H1 (cell line): ENCODE measurements at regions not wholly inside any gene's neighbourhood (a gene's known extent, or its start where the extent isn't known, plus 50 kb on each side); places are given as distances from the start of the nearest gene placed in this dataset.

Source experiments
- CTCF ChIA-PET: fragments of 300-600 bp; sonication (Branson Sonifier 250); formaldehyde crosslinking; loops from one replicate; lab custom pipeline; 2021; ENCODE audit not compliant: partially characterized antibody; lab: Charles Lee
- POLR2A ChIA-PET: fragments of 300-600 bp; sonication (Branson Sonifier 250); formaldehyde crosslinking; loops from one replicate; lab custom pipeline; 2021; ENCODE audit warnings: inconsistent platforms; ENCODE audit not compliant: partially characterized antibody; lab: Charles Lee
- DNase-seq, 2 experiments: peaks; one replicate each; pipeline versions ENCODE4 v3.0.0 to v3.0.0-alpha.2; 2010 to 2022; ENCODE audit warnings: low spot score in 2 of 2, low read depth in 1 of 2, mixed read lengths in 1 of 2
- FAIRE-seq: peaks from 2 replicates; lab custom pipeline; 2011; peaks lifted over from hg19 to GRCh38; lab: Jason Lieb, UNC
- H2AFZ ChIP-seq: 2 replicates; pipeline ENCODE4 v1.8.1; 2012; ENCODE audit warnings: low read length, inconsistent platforms
- H2AK5ac ChIP-seq: 2 replicates; pipeline ENCODE4 v1.6.1; 2013; ENCODE audit warnings: low read depth, low read length
- H2BK120ac ChIP-seq: replicated peaks from 2 replicates; pipeline ENCODE3; 2013; ENCODE audit warnings: low read depth, low read length, inconsistent platforms
- H2BK12ac ChIP-seq: 2 replicates; pipeline ENCODE4 v1.6.1; 2013; ENCODE audit warnings: low read depth, low read length
- H2BK15ac ChIP-seq: 2 replicates; pipeline ENCODE4 v1.6.1; 2013; ENCODE audit warnings: low read length
- H2BK20ac ChIP-seq: 2 replicates; pipeline ENCODE4 v1.6.1; 2013; ENCODE audit warnings: low read length
- H2BK5ac ChIP-seq: 2 replicates; pipeline ENCODE4 v1.6.1; 2013; ENCODE audit warnings: low read depth, low read length
- H3K14ac ChIP-seq: 2 replicates; pipeline ENCODE4 v1.6.1; 2013; ENCODE audit warnings: inconsistent platforms; ENCODE audit not compliant: insufficient read length
- H3K18ac ChIP-seq: 2 replicates; pipeline ENCODE4 v1.6.1; 2013; ENCODE audit warnings: low read length; ENCODE audit errors: extremely low read depth
- H3K23ac ChIP-seq: 2 replicates; pipeline ENCODE4 v1.6.1; 2013; ENCODE audit warnings: inconsistent platforms; ENCODE audit not compliant: insufficient read length
- H3K23me2 ChIP-seq: 2 replicates; pipeline ENCODE4 v1.6.1; 2013; ENCODE audit warnings: low read depth, low read length
- H3K27ac ChIP-seq: 2 replicates; pipeline ENCODE4 v1.6.1; 2011; ENCODE audit warnings: low read depth, low read length, inconsistent platforms
- H3K27me3 ChIP-seq, 4 experiments: replicated peaks in 1 of 4; 1 replicate in 1 of 4; 2 replicates in 3 of 4; pipeline versions ENCODE4 v1.6.1 to v1.8.1; 2011 to 2013; ENCODE audit warnings: low read length in 3 of 4, mild to moderate bottlenecking in 3 of 4, inconsistent platforms in 2 of 4, mixed read lengths in 2 of 4, moderate library complexity in 1 of 4; ENCODE audit not compliant: control insufficient read depth in 3 of 4, insufficient read depth in 3 of 4; ENCODE audit errors: extremely low read depth in 1 of 4
- H3K36me3 ChIP-seq, 4 experiments: 2 replicates each; pipeline versions ENCODE4 v1.6.1 to v1.8.1; 2011 to 2013; ENCODE audit warnings: mild to moderate bottlenecking in 4 of 4, low read length in 3 of 4, moderate library complexity in 2 of 4, control low read depth in 1 of 4, inconsistent platforms in 1 of 4; ENCODE audit not compliant: insufficient read depth in 4 of 4, control insufficient read depth in 2 of 4
- H3K4ac ChIP-seq: replicated peaks from 2 replicates; pipeline ENCODE3; 2013; ENCODE audit warnings: low read length, low read depth, mixed read lengths, inconsistent platforms; ENCODE audit not compliant: insufficient read length
- H3K4me1 ChIP-seq, 4 experiments: replicated peaks in 1 of 4; 1 replicate in 1 of 4; 2 replicates in 3 of 4; pipeline versions ENCODE4 v1.6.1 to v1.8.1; 2011 to 2013; ENCODE audit warnings: low read length in 3 of 4, inconsistent platforms in 2 of 4, mixed read lengths in 1 of 4; ENCODE audit not compliant: insufficient read depth in 4 of 4, control insufficient read depth in 3 of 4
- H3K4me2 ChIP-seq, 2 experiments: 2 replicates each; pipeline versions ENCODE4 v1.6.1 to v1.8.1; 2011 to 2013; ENCODE audit warnings: low read depth in 2 of 2, low read length in 2 of 2, control low read depth in 1 of 2, inconsistent platforms in 1 of 2, mild to moderate bottlenecking in 1 of 2; ENCODE audit not compliant: insufficient read depth in 1 of 2
- H3K4me3 ChIP-seq, 4 experiments: fragments of 200-600, 300-600 bp in 1 of 4; sonication (generic), shearing (Covaris generic), sonication (Bioruptor Twin) in 1 of 4; 2 replicates each; pipeline versions ENCODE4 v1.5.1 to v1.8.1; 2011 to 2016; ENCODE audit warnings: low read length in 4 of 4, low read depth in 3 of 4, control low read depth in 2 of 4, inconsistent platforms in 2 of 4, mild to moderate bottlenecking in 2 of 4, mixed read lengths in 1 of 4, moderate library complexity in 1 of 4; ENCODE audit not compliant: insufficient read depth in 2 of 4; ENCODE audit errors: extremely low read depth in 1 of 4
- H3K56ac ChIP-seq: replicated peaks from 2 replicates; pipeline ENCODE3; 2013; ENCODE audit warnings: low read depth, mild to moderate bottlenecking, mixed read lengths, low read length, inconsistent platforms; ENCODE audit not compliant: insufficient read length
- H3K79me1 ChIP-seq: 2 replicates; pipeline ENCODE4 v1.6.1; 2013; ENCODE audit warnings: low read depth, low read length, control low read depth
- H3K79me2 ChIP-seq, 2 experiments: 2 replicates each; pipeline versions ENCODE4 v1.6.1 to v1.8.1; 2012 to 2013; ENCODE audit warnings: low read length in 2 of 2, mild to moderate bottlenecking in 2 of 2, inconsistent platforms in 1 of 2; ENCODE audit not compliant: insufficient read depth in 2 of 2, control insufficient read depth in 1 of 2
- H3K9ac ChIP-seq, 4 experiments: replicated peaks in 1 of 4; 1 replicate in 1 of 4; 2 replicates in 3 of 4; pipeline versions ENCODE4 v1.6.1 to v1.8.1; 2011 to 2013; ENCODE audit warnings: low read depth in 3 of 4, low read length in 3 of 4, control low read depth in 2 of 4, mild to moderate bottlenecking in 2 of 4, moderate library complexity in 2 of 4, inconsistent platforms in 1 of 4; ENCODE audit errors: extremely low read depth in 1 of 4
- H3K9me3 ChIP-seq, 2 experiments: 2 replicates each; pipeline versions ENCODE4 v1.6.1 to v1.8.1; 2012 to 2013; ENCODE audit warnings: mild to moderate bottlenecking in 2 of 2, moderate library complexity in 2 of 2, control low read depth in 1 of 2, inconsistent platforms in 1 of 2, low read depth in 1 of 2, low read length in 1 of 2, mixed read lengths in 1 of 2; ENCODE audit not compliant: insufficient read depth in 2 of 2
- H4K20me1 ChIP-seq, 2 experiments: replicated peaks in 1 of 2; 2 replicates each; pipeline versions ENCODE3 to v1.8.1; 2011 to 2013; ENCODE audit warnings: inconsistent platforms in 2 of 2, low read length in 2 of 2, mild to moderate bottlenecking in 1 of 2; ENCODE audit not compliant: insufficient read depth in 2 of 2, control insufficient read depth in 1 of 2
- H4K5ac ChIP-seq: 2 replicates; pipeline ENCODE4 v1.6.1; 2013; ENCODE audit warnings: low read length, low read depth, mixed read lengths, inconsistent platforms; ENCODE audit not compliant: insufficient read length
- H4K8ac ChIP-seq: 2 replicates; pipeline ENCODE4 v1.8.0; 2013; ENCODE audit warnings: mild to moderate bottlenecking, moderate library complexity, low read length, inconsistent platforms; ENCODE audit not compliant: insufficient read depth; ENCODE audit errors: extremely low read depth
- H4K91ac ChIP-seq: replicated peaks from 2 replicates; pipeline ENCODE3; 2013; ENCODE audit warnings: low read length, mixed read lengths, inconsistent platforms; ENCODE audit not compliant: insufficient read length
- CEBPB ChIP-seq: IDR thresholded peaks from 2 replicates; pipeline ENCODE4 v1.6.1; 2012; ENCODE audit warnings: low read depth, low read length
- CTCF ChIP-seq, 3 experiments: IDR thresholded peaks; 1 replicate in 2 of 3; 2 replicates in 1 of 3; pipeline versions ENCODE4 v1.5.1 to v1.6.1; 2011; ENCODE audit warnings: low read length in 3 of 3, mild to moderate bottlenecking in 3 of 3, inconsistent platforms in 2 of 3, low read depth in 1 of 3, moderate library complexity in 1 of 3; ENCODE audit not compliant: insufficient read depth in 1 of 3; ENCODE audit errors: control extremely low read depth in 1 of 3
- EZH2 ChIP-seq: fragments of 200-600 bp; sonication (generic); IDR thresholded peaks from 2 replicates; pipeline ENCODE4 v1.7.1; 2012; ENCODE audit warnings: low read depth, mild to moderate bottlenecking, moderate library complexity, low read length, inconsistent platforms; ENCODE audit not compliant: severe bottlenecking
- NANOG ChIP-seq: IDR thresholded peaks from 2 replicates; pipeline ENCODE4 v1.6.1; 2011; ENCODE audit warnings: low read length, low read depth, mild to moderate bottlenecking, inconsistent platforms; ENCODE audit not compliant: insufficient read depth, poor library complexity, severe bottlenecking
- WGBS, 2 experiments: shearing (Covaris generic) in 1 of 2; methylation state at CpG; one replicate each; pipeline versions ENCODE4 v1.1.6 to v1.1.7; 2013 to 2015; ENCODE audit warnings: low lambda C conversion rate in 2 of 2, mixed read lengths in 2 of 2, inconsistent platforms in 1 of 2, low coverage in 1 of 2, missing lambda C conversion rate in 1 of 2; ENCODE audit not compliant: insufficient replicate concordance in 2 of 2, insufficient coverage in 1 of 2, insufficient read length in 1 of 2; ENCODE audit errors: extremely low coverage in 1 of 2, missing lambda C conversion rate in 1 of 2; 5-methylcytosine and 5-hydroxymethylcytosine counted together

DNA sequence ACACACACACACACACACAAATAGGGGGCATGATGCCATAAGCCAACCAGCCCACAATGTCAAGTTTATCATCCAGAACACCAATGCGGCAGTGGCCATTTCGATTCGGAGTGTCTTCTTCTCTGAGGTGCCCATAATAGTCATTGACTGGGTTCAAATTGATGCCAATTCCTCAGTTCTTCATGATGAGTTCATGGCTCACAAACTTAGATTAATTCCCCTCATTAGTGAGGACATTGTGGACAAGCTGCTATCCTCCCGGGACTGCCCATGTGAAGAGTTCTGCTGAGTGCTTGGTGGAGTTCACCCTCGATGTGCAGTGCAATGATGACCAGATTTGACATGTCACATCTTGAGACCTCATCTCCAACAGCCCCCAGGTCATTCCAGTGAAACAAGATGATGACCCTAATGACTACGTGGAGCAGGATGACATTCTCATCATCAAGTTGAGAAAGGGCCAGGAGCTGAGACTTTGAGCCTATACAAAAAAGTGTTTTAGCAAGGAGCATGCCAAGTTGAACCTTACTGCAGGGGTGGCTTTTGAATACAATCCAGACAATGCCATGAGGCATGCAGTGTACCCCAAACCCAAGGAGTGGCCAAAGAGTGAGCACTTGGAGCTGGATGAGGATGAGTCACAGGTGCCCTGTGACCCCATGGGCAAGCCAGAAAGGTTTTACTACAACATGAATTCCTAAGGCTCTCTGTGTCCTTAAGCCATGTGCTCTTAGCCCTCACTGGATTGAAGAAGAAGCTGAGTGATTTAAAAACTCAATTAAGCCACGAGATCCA, 211.6 kb upstream of the SAMSN1 start:
- Histone ChIP-seq H2BK15ac (no peak overlapping the region), H3K79me1 (no peaks in the 10 kb centered on the region), H4K8ac (no peak overlapping the region), H3K9me3 (no peaks in the 10 kb centered on the region), H2BK5ac (no peak overlapping the region), H3K9ac (no peak overlapping the region), H3K18ac (no peak overlapping the region), H4K91ac (no peak overlapping the region), H3K4me3 (no peak overlapping the region), H3K23me2 (no peaks in the 10 kb centered on the region), H4K5ac (no peak overlapping the region), H3K4me2 (no peak overlapping the region), H3K79me2 (no peaks in the 10 kb centered on the region), H2BK12ac (no peak overlapping the region), H2BK20ac (no peak overlapping the region), H3K27ac (no peak overlapping the region), H3K14ac (no peak overlapping the region), H3K27me3 (no peaks in the 10 kb centered on the region), H3K4me1 (no peaks in the 10 kb centered on the region), H2BK120ac (no peak overlapping the region), H4K20me1 (no peaks in the 10 kb centered on the region), H2AK5ac (no peak overlapping the region), H2AFZ (no peak overlapping the region), H3K56ac (no peak overlapping the region), H3K4ac (no peak overlapping the region), H3K23ac (no peak overlapping the region), H3K36me3 (no peaks in the 10 kb centered on the region)
- POLR2A ChIA-PET: no interaction called here
- WGBS, 2 experiments: 90% methylated on average over 5 of the region's 7 CpGs; no CpG with 5 or more reads in 1 of the 2 experiments
- DNase-seq (no peak), FAIRE-seq (no peak)
- CTCF ChIA-PET: interaction anchor here (0.9 kb wide), 1 partner anchor 16 kb away, joined by 3 read pairs; no protein-coding TSS in a partner anchor
- TF ChIP-seq CTCF (IDR thresholded peaks at IDR 0.05; ENCODE audit: control extremely low read depth in 1 of 3, insufficient read depth in 1 of 3, low read depth in 1 of 3, low read length in 3 of 3): no peak
- no peak for TF ChIP-seq CEBPB
- TF ChIP-seq NANOG: no peak
- TF ChIP-seq EZH2: no peak
